Mesenchymal stem cell (in vitro differentiated cells and primary cell): ENCODE measurements at regions not wholly inside any gene's neighbourhood (a gene's known extent, or its start where the extent isn't known, plus 50 kb on each side); places are given as distances from the start of the nearest gene placed in this dataset.

Experiments used
- DNase-seq: peaks from one replicate; pipeline ENCODE4 v3.0.0-alpha.2; 2013
- H2AFZ ChIP-seq: one replicate; pipeline ENCODE4 v1.6.1; 2013; ENCODE audit warnings: low read depth, mild to moderate bottlenecking, control low read depth, inconsistent platforms, low read length, moderate library complexity
- H2AK5ac ChIP-seq: 2 replicates; pipeline ENCODE4 v1.6.1; 2013; ENCODE audit warnings: low read length, moderate library complexity, mild to moderate bottlenecking, inconsistent platforms; ENCODE audit not compliant: severe bottlenecking
- H2BK120ac ChIP-seq: one replicate; pipeline ENCODE4 v1.6.1; 2013; ENCODE audit warnings: low read depth, mild to moderate bottlenecking, inconsistent platforms, low read length, moderate library complexity
- H2BK12ac ChIP-seq, 2 experiments: one replicate each; pipeline ENCODE4 v1.6.1; 2013; ENCODE audit warnings: inconsistent platforms in 2 of 2, low read length in 2 of 2, mild to moderate bottlenecking in 2 of 2, moderate library complexity in 2 of 2, control low read depth in 1 of 2
- H2BK15ac ChIP-seq: one replicate; pipeline ENCODE4 v1.6.1; 2013; ENCODE audit warnings: mild to moderate bottlenecking, low read depth, inconsistent platforms; ENCODE audit not compliant: poor library complexity, severe bottlenecking
- H2BK5ac ChIP-seq: 2 replicates; pipeline ENCODE4 v1.6.1; 2013; ENCODE audit warnings: low read depth, mild to moderate bottlenecking, low read length, control low read depth, inconsistent platforms; ENCODE audit not compliant: poor library complexity, severe bottlenecking
- H3K14ac ChIP-seq, 2 experiments: one replicate each; pipeline ENCODE4 v1.6.1; 2013; ENCODE audit warnings: inconsistent platforms in 2 of 2, low read length in 2 of 2, control low read depth in 1 of 2, mild to moderate bottlenecking in 1 of 2, moderate library complexity in 1 of 2
- H3K18ac ChIP-seq, 2 experiments: one replicate each; pipeline ENCODE4 v1.6.1; 2013; ENCODE audit warnings: inconsistent platforms in 2 of 2, low read length in 2 of 2, control low read depth in 1 of 2, low read depth in 1 of 2, mild to moderate bottlenecking in 1 of 2
- H3K23ac ChIP-seq, 2 experiments: one replicate each; pipeline ENCODE4 v1.6.1; 2013; ENCODE audit warnings: inconsistent platforms in 2 of 2, low read length in 2 of 2, mild to moderate bottlenecking in 2 of 2, moderate library complexity in 2 of 2, control low read depth in 1 of 2
- H3K27ac ChIP-seq: 2 replicates; pipeline ENCODE4 v1.5.1; 2013; ENCODE audit warnings: mild to moderate bottlenecking, moderate library complexity, low read length, control low read depth, inconsistent platforms; ENCODE audit not compliant: poor library complexity, severe bottlenecking
- H3K27me3 ChIP-seq, 2 experiments: 2 replicates each; pipeline versions ENCODE4 v1.6.1 to v1.7.0; 2013; ENCODE audit warnings: low read length in 2 of 2, mild to moderate bottlenecking in 2 of 2, moderate library complexity in 2 of 2, control low read depth in 1 of 2, inconsistent platforms in 1 of 2; ENCODE audit not compliant: control insufficient read depth in 1 of 2, insufficient read depth in 1 of 2
- H3K36me3 ChIP-seq, 2 experiments: 2 replicates each; pipeline versions ENCODE4 v1.6.1 to v1.7.0; 2013; ENCODE audit warnings: low read length in 2 of 2, control low read depth in 1 of 2, inconsistent platforms in 1 of 2, low read depth in 1 of 2, mild to moderate bottlenecking in 1 of 2; ENCODE audit not compliant: insufficient read depth in 2 of 2, control insufficient read depth in 1 of 2
- H3K4ac ChIP-seq, 2 experiments: one replicate each; pipeline ENCODE4 v1.6.1; 2013; ENCODE audit warnings: inconsistent platforms in 2 of 2, low read length in 2 of 2, mild to moderate bottlenecking in 2 of 2, moderate library complexity in 2 of 2, control low read depth in 1 of 2, low read depth in 1 of 2
- H3K4me1 ChIP-seq: 2 replicates; pipeline ENCODE4 v1.6.1; 2013; ENCODE audit warnings: low read depth, low read length, control low read depth; ENCODE audit not compliant: control insufficient read depth, insufficient read depth
- H3K4me2 ChIP-seq: 2 replicates; pipeline ENCODE4 v1.6.1; 2013; ENCODE audit warnings: low read length, mild to moderate bottlenecking, inconsistent platforms; ENCODE audit not compliant: poor library complexity, severe bottlenecking
- H3K4me3 ChIP-seq, 2 experiments: 2 replicates each; pipeline versions ENCODE4 v1.5.1 to v1.7.0; 2013; ENCODE audit warnings: low read length in 2 of 2, mild to moderate bottlenecking in 2 of 2, control low read depth in 1 of 2, low read depth in 1 of 2; ENCODE audit not compliant: insufficient read depth in 1 of 2
- H3K79me1 ChIP-seq: replicated peaks from 2 replicates; pipeline ENCODE4 v1.6.1; 2013; ENCODE audit warnings: mild to moderate bottlenecking, control low read depth, low read length, inconsistent platforms; ENCODE audit not compliant: poor library complexity, severe bottlenecking
- H3K9ac ChIP-seq: 2 replicates; pipeline ENCODE4 v1.7.0; 2013; ENCODE audit warnings: mild to moderate bottlenecking, low read length, moderate library complexity
- H3K9me3 ChIP-seq: 2 replicates; pipeline ENCODE4 v1.7.0; 2013; ENCODE audit warnings: mild to moderate bottlenecking, low read length; ENCODE audit not compliant: control insufficient read depth
- H4K8ac ChIP-seq: one replicate; pipeline ENCODE4 v1.6.1; 2013; ENCODE audit warnings: inconsistent platforms, mild to moderate bottlenecking, low read length, moderate library complexity
- H4K91ac ChIP-seq: one replicate; pipeline ENCODE4 v1.6.1; 2013; ENCODE audit warnings: mild to moderate bottlenecking, low read length, inconsistent platforms
- WGBS: methylation state at CpG from one replicate; pipeline ENCODE4 v1.1.7; 2013; ENCODE audit warnings: mixed read lengths; 5-methylcytosine and 5-hydroxymethylcytosine counted together

GRCh38 chr15:95948411-95948810 is 382.1 kb upstream of the NR2F2 start:
- Histone ChIP-seq H3K27me3 (no peaks in the 10 kb centered on the region), H2BK15ac (no peak overlapping the region), H3K14ac (no peak overlapping the region), H3K4ac (no peak overlapping the region), H4K8ac (no peak overlapping the region), H2BK12ac (no peak overlapping the region), H3K4me1 (no peaks in the 10 kb centered on the region), H2AK5ac (no peak overlapping the region), H3K9ac (no peak overlapping the region), H3K36me3 (no peaks in the 10 kb centered on the region), H3K18ac (no peak overlapping the region), H3K27ac (no peak overlapping the region), H2BK5ac (no peak overlapping the region), H3K23ac (no peak overlapping the region), H4K91ac (no peak overlapping the region), H3K4me3 (no peak overlapping the region), H3K4me2 (no peak overlapping the region), H2AFZ (no peak overlapping the region), H3K79me1 (no peaks in the 10 kb centered on the region), H2BK120ac (no peak overlapping the region), H3K9me3 (no peaks in the 10 kb centered on the region)
- DNase-seq: no peak
- WGBS: 89% methylated on average over 7 of the region's 8 CpGs

GRCh38 chr15:95953032-95953431 is 377.5 kb upstream of the NR2F2 start:
- Histone ChIP-seq H3K4me3 (no peak overlapping the region), H4K91ac (no peak overlapping the region), H3K9me3 (peaks cover 16% of the 10 kb centered on the region), H3K36me3 (no peaks in the 10 kb centered on the region), H2BK5ac (no peak overlapping the region), H3K4me2 (no peak overlapping the region), H3K9ac (no peak overlapping the region), H4K8ac (no peak overlapping the region), H3K23ac (no peak overlapping the region), H2AFZ (no peak overlapping the region), H3K27me3 (no peaks in the 10 kb centered on the region), H2AK5ac (no peak overlapping the region), H3K27ac (no peak overlapping the region), H2BK15ac (no peak overlapping the region), H3K4me1 (no peaks in the 10 kb centered on the region), H3K14ac (no peak overlapping the region), H3K79me1 (no peaks in the 10 kb centered on the region), H3K4ac (no peak overlapping the region), H3K18ac (no peak overlapping the region), H2BK12ac (no peak overlapping the region), H2BK120ac (no peak overlapping the region)
- no peak for DNase-seq
- 45% methylated on average over 4 of the region's 4 CpGs for WGBS

GRCh38 chr15:95957861-95958260 is 372.6 kb upstream of the NR2F2 start:
- Histone ChIP-seq H3K79me1 (no peaks in the 10 kb centered on the region), H3K23ac (peak overlapping the region in 1 of 2 experiments; percentile 90), H3K36me3 (no peaks in the 10 kb centered on the region), H3K4me2 (no peak overlapping the region), H3K14ac (no peak overlapping the region), H3K4ac (no peak overlapping the region), H2BK5ac (no peak overlapping the region), H3K27ac (no peak overlapping the region), H3K9me3 (peaks cover 25% of the 10 kb centered on the region), H2BK12ac (no peak overlapping the region), H3K4me3 (no peak overlapping the region), H3K27me3 (no peaks in the 10 kb centered on the region), H2AK5ac (no peak overlapping the region), H4K91ac (no peak overlapping the region), H4K8ac (peak overlapping the region; percentile 55), H3K4me1 (no peaks in the 10 kb centered on the region), H2BK120ac (no peak overlapping the region), H3K18ac (no peak overlapping the region), H2BK15ac (no peak overlapping the region), H2AFZ (peak overlapping the region; percentile 67), H3K9ac (no peak overlapping the region)
- no peak for DNase-seq
- WGBS: 34% methylated on average over 7 of the region's 7 CpGs

GRCh38 chr15:95958382-95958781 is 372.1 kb upstream of the NR2F2 start:
- no peaks in the 10 kb centered on the region for H3K36me3 ChIP-seq
- no peak overlapping the region for H2BK12ac ChIP-seq
- H2BK120ac ChIP-seq: no peak overlapping the region
- DNase-seq: no peak
- no peak overlapping the region for H3K9ac ChIP-seq
- H3K4me1 ChIP-seq: no peaks in the 10 kb centered on the region
- H3K23ac ChIP-seq: no peak overlapping the region
- no peak overlapping the region for H3K27ac ChIP-seq
- H4K91ac ChIP-seq: no peak overlapping the region
- H2AK5ac ChIP-seq: no peak overlapping the region
- H3K79me1 ChIP-seq: no peaks in the 10 kb centered on the region
- no peak overlapping the region for H3K14ac ChIP-seq
- H3K4ac ChIP-seq: no peak overlapping the region
- no peaks in the 10 kb centered on the region for H3K27me3 ChIP-seq
- 25% methylated on average over 5 of the region's 5 CpGs for WGBS
- no peak overlapping the region for H3K18ac ChIP-seq
- H4K8ac ChIP-seq: no peak overlapping the region
- no peak overlapping the region for H2AFZ ChIP-seq
- no peak overlapping the region for H3K4me3 ChIP-seq
- H3K4me2 ChIP-seq: no peak overlapping the region
- H2BK5ac ChIP-seq: no peak overlapping the region
- H2BK15ac ChIP-seq: no peak overlapping the region
- peaks cover 26% of the 10 kb centered on the region for H3K9me3 ChIP-seq
